Nephron progenitor cell (in vitro differentiated cells): ENCODE measurements at regions not wholly inside any gene's neighbourhood (a gene's known extent, or its start where the extent isn't known, plus 50 kb on each side); places are given as distances from the start of the nearest gene placed in this dataset.
A peak's percentile ranks its signal among the peaks of the same experiment; 100 is the strongest.

Source experiments
- DNase-seq: peaks from one replicate; pipeline ENCODE4 v3.0.0; 2021
- H3K27ac Mint-ChIP-seq: 2 replicates; pipeline ENCODE4 v1.8.0; 2021; ENCODE audit warnings: mild to moderate bottlenecking, moderate library complexity, mixed read lengths
- H3K27me3 Mint-ChIP-seq: 2 replicates; pipeline ENCODE4 v1.8.0; 2021; ENCODE audit warnings: mild to moderate bottlenecking, low read depth, mixed read lengths; ENCODE audit not compliant: poor library complexity
- H3K36me3 Mint-ChIP-seq: 2 replicates; pipeline ENCODE4 v1.8.0; 2021; ENCODE audit warnings: low read depth, mixed read lengths
- H3K4me1 Mint-ChIP-seq: 2 replicates; pipeline ENCODE4 v1.8.0; 2021; ENCODE audit warnings: mixed read lengths
- H3K4me3 Mint-ChIP-seq: 2 replicates; pipeline ENCODE4 v1.8.0; 2021; ENCODE audit warnings: mild to moderate bottlenecking, moderate library complexity, mixed read lengths
- H3K9me3 Mint-ChIP-seq: 2 replicates; pipeline ENCODE4 v1.8.0; 2021; ENCODE audit warnings: mild to moderate bottlenecking, moderate library complexity, mixed read lengths
- TF ChIP-seq, protein P1 (sequence below): fragments of 200-600 bp; sonication (generic); IDR thresholded peaks from 2 replicates; pipeline ENCODE4 v1.5.0; 2021; ENCODE audit warnings: antibody characterized with exemption

DNA sequence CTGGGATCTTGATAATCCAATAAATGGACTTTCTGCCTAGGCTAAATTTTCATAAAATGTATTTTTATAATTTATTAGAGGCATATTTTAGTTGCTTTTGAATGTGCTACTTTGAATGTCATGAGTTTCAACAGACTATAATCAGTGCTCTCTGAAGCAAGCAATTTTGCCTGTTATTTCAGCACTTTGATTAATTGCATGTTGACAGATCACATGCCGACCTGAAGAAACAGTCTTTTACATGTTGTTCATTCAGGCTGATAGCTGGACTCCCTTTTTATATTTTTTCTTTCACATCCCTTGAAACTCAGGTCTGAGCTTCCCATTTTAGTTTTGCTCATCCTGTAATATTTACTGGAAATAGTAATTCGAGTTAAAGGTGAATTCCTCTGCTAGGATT, 341.0 kb downstream of the NAP1L3 start:
- no peaks in the 10 kb centered on the region for H3K9me3 Mint-ChIP-seq
- no peak for DNase-seq
- no peaks in the 10 kb centered on the region for H3K27me3 Mint-ChIP-seq
- H3K36me3 Mint-ChIP-seq, result no peaks in the 10 kb centered on the region
- no peak overlapping the region for H3K4me3 Mint-ChIP-seq
- TF ChIP-seq, protein P1, sequence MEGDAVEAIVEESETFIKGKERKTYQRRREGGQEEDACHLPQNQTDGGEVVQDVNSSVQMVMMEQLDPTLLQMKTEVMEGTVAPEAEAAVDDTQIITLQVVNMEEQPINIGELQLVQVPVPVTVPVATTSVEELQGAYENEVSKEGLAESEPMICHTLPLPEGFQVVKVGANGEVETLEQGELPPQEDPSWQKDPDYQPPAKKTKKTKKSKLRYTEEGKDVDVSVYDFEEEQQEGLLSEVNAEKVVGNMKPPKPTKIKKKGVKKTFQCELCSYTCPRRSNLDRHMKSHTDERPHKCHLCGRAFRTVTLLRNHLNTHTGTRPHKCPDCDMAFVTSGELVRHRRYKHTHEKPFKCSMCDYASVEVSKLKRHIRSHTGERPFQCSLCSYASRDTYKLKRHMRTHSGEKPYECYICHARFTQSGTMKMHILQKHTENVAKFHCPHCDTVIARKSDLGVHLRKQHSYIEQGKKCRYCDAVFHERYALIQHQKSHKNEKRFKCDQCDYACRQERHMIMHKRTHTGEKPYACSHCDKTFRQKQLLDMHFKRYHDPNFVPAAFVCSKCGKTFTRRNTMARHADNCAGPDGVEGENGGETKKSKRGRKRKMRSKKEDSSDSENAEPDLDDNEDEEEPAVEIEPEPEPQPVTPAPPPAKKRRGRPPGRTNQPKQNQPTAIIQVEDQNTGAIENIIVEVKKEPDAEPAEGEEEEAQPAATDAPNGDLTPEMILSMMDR, result no peak
- no peaks in the 10 kb centered on the region for H3K4me1 Mint-ChIP-seq
- no peak overlapping the region for H3K27ac Mint-ChIP-seq

DNA sequence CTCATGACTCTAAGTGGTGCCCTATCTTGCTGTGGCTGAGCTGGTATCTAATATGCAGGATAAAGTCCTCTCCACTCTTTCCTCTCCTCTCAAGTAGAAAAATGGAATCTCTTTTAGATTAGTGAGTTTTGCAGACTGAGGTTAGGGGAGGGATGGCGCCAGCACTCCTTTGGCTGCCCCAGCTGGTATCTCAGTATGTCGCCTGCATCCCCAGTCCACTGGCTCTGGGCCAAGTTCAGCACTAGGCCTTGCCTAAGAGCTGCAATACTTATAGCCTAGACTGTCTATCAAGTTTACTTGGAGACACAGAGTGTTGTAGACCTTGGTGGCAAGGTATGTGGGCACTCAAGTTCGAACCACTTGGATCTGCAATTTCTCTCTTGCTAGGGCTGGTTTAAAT, 351.3 kb downstream of the NAP1L3 start:
- Mint-ChIP-seq H3K27ac (no peak overlapping the region), H3K4me1 (no peaks in the 10 kb centered on the region), H3K36me3 (no peaks in the 10 kb centered on the region), H3K9me3 (peaks cover 3% of the 10 kb centered on the region), H3K4me3 (no peak overlapping the region), H3K27me3 (no peaks in the 10 kb centered on the region)
- TF ChIP-seq, protein P1, result no peak
- no peak for DNase-seq

DNA sequence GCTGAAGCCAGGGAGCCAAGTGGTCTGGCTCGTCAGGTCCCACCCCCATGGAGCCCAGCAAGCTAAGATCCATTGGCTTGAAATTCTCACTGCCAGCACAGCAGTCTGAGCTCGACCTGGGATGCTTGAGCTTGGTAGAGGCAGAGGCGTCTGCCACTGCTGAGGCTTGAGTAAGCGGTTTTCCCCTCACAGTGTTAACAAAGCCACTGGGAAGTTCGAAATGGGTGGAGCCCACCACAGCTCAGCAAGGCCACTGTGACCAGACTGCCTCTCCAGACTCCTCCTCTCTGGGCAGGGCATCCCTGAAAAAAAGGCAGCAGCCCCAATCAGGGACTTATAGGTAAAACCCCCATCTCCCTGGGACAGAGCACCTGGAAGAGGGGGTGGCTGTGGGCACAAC, 353.8 kb downstream of the NAP1L3 start:
- no peaks in the 10 kb centered on the region for H3K27me3 Mint-ChIP-seq
- peak; percentile 3 for DNase-seq
- no peaks in the 10 kb centered on the region for H3K36me3 Mint-ChIP-seq
- H3K4me3 Mint-ChIP-seq, result no peak overlapping the region
- no peak overlapping the region for H3K27ac Mint-ChIP-seq
- H3K4me1 Mint-ChIP-seq, result no peaks in the 10 kb centered on the region
- TF ChIP-seq, protein P1, result no peak
- peaks cover 23% of the 10 kb centered on the region for H3K9me3 Mint-ChIP-seq
